ENCODE measurements at regions not wholly inside any gene's neighbourhood (a gene's known extent, or its start where the extent isn't known, plus 50 kb on each side); places are given as distances from the start of the nearest gene placed in this dataset.

GRCh38 chr11:114787126-114787525 is 108.8 kb downstream of the NXPE2 start (continued):
- TF ChIP-seq ZBTB33 (IDR thresholded peaks at IDR 0.05) (no peak), JUND (IDR thresholded peaks at IDR 0.05) (no peak)

- Histone ChIP-seq H3K27me3 (ENCODE audit: control insufficient read depth in 4 of 4, insufficient read depth in 4 of 4, low read length in 3 of 4) (peaks cover 0 to 4% (median 2%) of the 10 kb centered on the region in 4 donors), H3K4me3 (ENCODE audit: low read depth in 1 of 3, low read length in 3 of 3) (no peak overlapping the region), H3K9me3 (ENCODE audit: control insufficient read depth in 4 of 4, low read length in 3 of 4) (no peaks in the 10 kb centered on the region), H3K27ac (ENCODE audit: low read depth in 1 of 2, low read length in 2 of 2) (no peak overlapping the region), H3K9ac (ENCODE audit: low read depth in 1 of 2, low read length in 2 of 2) (no peak overlapping the region), H3K4me1 (ENCODE audit: control insufficient read depth in 4 of 4, insufficient read depth in 4 of 4, low read length in 3 of 4) (no peaks in the 10 kb centered on the region), H3K36me3 (ENCODE audit: control insufficient read depth in 4 of 4, insufficient read depth in 3 of 4, low read depth in 1 of 4, low read length in 3 of 4) (no peaks in the 10 kb centered on the region)
- no peak for TF ChIP-seq NR2F2 (IDR thresholded peaks at IDR 0.05)
- no peak for TF ChIP-seq YY1 (IDR thresholded peaks at IDR 0.05)
- no peak for TF ChIP-seq RXRA (IDR thresholded peaks at IDR 0.05)
- no peak for TF ChIP-seq MAX (IDR thresholded peaks at IDR 0.05)
- no peak for TF ChIP-seq REST (IDR thresholded peaks at IDR 0.05)
- 36% methylated on average over 3 of the region's 3 CpGs for WGBS
- DNase-seq (ENCODE audit: low spot score): no peak
Measured at GRCh38 chr11:114790910-114791309, 112.6 kb downstream of the NXPE2 start.

GRCh38 chr11:114794048-114794684 is 115.8 kb downstream of the NXPE2 start:
- H3K4me1 ChIP-seq (ENCODE audit: control insufficient read depth in 4 of 4, insufficient read depth in 4 of 4, low read length in 3 of 4): no peaks in the 10 kb centered on the region
- TF ChIP-seq ZBTB33 (IDR thresholded peaks at IDR 0.05) (no peak), SP1 (IDR thresholded peaks at IDR 0.05) (no peak), TAF1 (conservative IDR thresholded peaks at IDR 0.05) (no peak), RAD21 (IDR thresholded peaks at IDR 0.05) (no peak), HNF4A (conservative IDR thresholded peaks at IDR 0.05) (no peak), REST (IDR thresholded peaks at IDR 0.05) (no peak), YY1 (IDR thresholded peaks at IDR 0.05) (no peak), CTCF (IDR thresholded peaks at IDR 0.05; ENCODE audit: low read depth, low read length, missing input control) (no peak), JUND (IDR thresholded peaks at IDR 0.05) (no peak), FOXA2 (IDR thresholded peaks at IDR 0.05) (no peak), FOXA1 (IDR thresholded peaks at IDR 0.05) (no peak)
- 26% methylated on average over 3 of the region's 3 CpGs for WGBS
- H3K27me3 ChIP-seq (ENCODE audit: control insufficient read depth in 4 of 4, insufficient read depth in 4 of 4, low read length in 3 of 4): peaks cover 0 to 4% (median 2%) of the 10 kb centered on the region in 4 donors
- no peaks in the 10 kb centered on the region for H3K9me3 ChIP-seq (ENCODE audit: control insufficient read depth in 4 of 4, low read length in 3 of 4)
- no peaks in the 10 kb centered on the region for H3K36me3 ChIP-seq (ENCODE audit: control insufficient read depth in 4 of 4, insufficient read depth in 3 of 4, low read depth in 1 of 4, low read length in 3 of 4)
- H3K4me3 ChIP-seq (ENCODE audit: low read depth in 1 of 3, low read length in 3 of 3): no peak overlapping the region
- no peak for DNase-seq (ENCODE audit: low spot score)
- no peak overlapping the region for H3K27ac ChIP-seq (ENCODE audit: low read depth in 1 of 2, low read length in 2 of 2)
- H3K9ac ChIP-seq (ENCODE audit: low read depth in 1 of 2, low read length in 2 of 2): no peak overlapping the region
